ENCODE measurements at regions not wholly inside any gene's neighbourhood (a gene's known extent, or its start where the extent isn't known, plus 50 kb on each side); places are given as distances from the start of the nearest gene placed in this dataset.

- Histone ChIP-seq H3K4me3 (ENCODE audit: low read depth, low read length) (no peak overlapping the region), H3K4me1 (ENCODE audit: control insufficient read depth, insufficient read depth, low read length) (no peaks in the 10 kb centered on the region), H3K27ac (ENCODE audit: low read depth, low read length) (no peak overlapping the region), H3K36me3 (ENCODE audit: control insufficient read depth, insufficient read depth, low read length) (no peaks in the 10 kb centered on the region), H3K9ac (ENCODE audit: low read length) (no peak overlapping the region), H3K9me3 (ENCODE audit: control insufficient read depth, insufficient read depth, low read depth, low read length) (no peaks in the 10 kb centered on the region), H3K27me3 (ENCODE audit: control insufficient read depth, insufficient read depth, low read length) (no peaks in the 10 kb centered on the region)
Observed at GRCh38 chr4:132592340-132592739, 556.8 kb upstream of the PCDH10 start.

- H3K4me1 ChIP-seq (ENCODE audit: control insufficient read depth, insufficient read depth, low read length), result no peaks in the 10 kb centered on the region
- no peak overlapping the region for H3K27ac ChIP-seq (ENCODE audit: low read depth, low read length)
- H3K36me3 ChIP-seq (ENCODE audit: control insufficient read depth, insufficient read depth, low read length), result no peaks in the 10 kb centered on the region
- no peak overlapping the region for H3K4me3 ChIP-seq (ENCODE audit: low read depth, low read length)
- no peaks in the 10 kb centered on the region for H3K27me3 ChIP-seq (ENCODE audit: control insufficient read depth, insufficient read depth, low read length)
- no peak overlapping the region for H3K9ac ChIP-seq (ENCODE audit: low read length)
- H3K9me3 ChIP-seq (ENCODE audit: control insufficient read depth, insufficient read depth, low read depth, low read length), result no peaks in the 10 kb centered on the region
Observed at GRCh38 chr4:132592850-132593249, 556.2 kb upstream of the PCDH10 start.

- Histone ChIP-seq H3K4me1 (ENCODE audit: control insufficient read depth, insufficient read depth, low read length) (no peaks in the 10 kb centered on the region), H3K9me3 (ENCODE audit: control insufficient read depth, insufficient read depth, low read depth, low read length) (no peaks in the 10 kb centered on the region), H3K27me3 (ENCODE audit: control insufficient read depth, insufficient read depth, low read length) (no peaks in the 10 kb centered on the region), H3K9ac (ENCODE audit: low read length) (no peak overlapping the region), H3K27ac (ENCODE audit: low read depth, low read length) (no peak overlapping the region), H3K36me3 (ENCODE audit: control insufficient read depth, insufficient read depth, low read length) (no peaks in the 10 kb centered on the region), H3K4me3 (ENCODE audit: low read depth, low read length) (no peak overlapping the region)
Observed at GRCh38 chr4:132593717-132594400, 555.2 kb upstream of the PCDH10 start.

- Histone ChIP-seq H3K27me3 (ENCODE audit: control insufficient read depth, insufficient read depth, low read length) (no peaks in the 10 kb centered on the region), H3K36me3 (ENCODE audit: control insufficient read depth, insufficient read depth, low read length) (no peaks in the 10 kb centered on the region), H3K9me3 (ENCODE audit: control insufficient read depth, insufficient read depth, low read depth, low read length) (no peaks in the 10 kb centered on the region), H3K4me1 (ENCODE audit: control insufficient read depth, insufficient read depth, low read length) (no peaks in the 10 kb centered on the region), H3K9ac (ENCODE audit: low read length) (no peak overlapping the region), H3K4me3 (ENCODE audit: low read depth, low read length) (no peak overlapping the region), H3K27ac (ENCODE audit: low read depth, low read length) (no peak overlapping the region)
Observed at GRCh38 chr4:132596186-132596585, 552.9 kb upstream of the PCDH10 start.

DNA sequence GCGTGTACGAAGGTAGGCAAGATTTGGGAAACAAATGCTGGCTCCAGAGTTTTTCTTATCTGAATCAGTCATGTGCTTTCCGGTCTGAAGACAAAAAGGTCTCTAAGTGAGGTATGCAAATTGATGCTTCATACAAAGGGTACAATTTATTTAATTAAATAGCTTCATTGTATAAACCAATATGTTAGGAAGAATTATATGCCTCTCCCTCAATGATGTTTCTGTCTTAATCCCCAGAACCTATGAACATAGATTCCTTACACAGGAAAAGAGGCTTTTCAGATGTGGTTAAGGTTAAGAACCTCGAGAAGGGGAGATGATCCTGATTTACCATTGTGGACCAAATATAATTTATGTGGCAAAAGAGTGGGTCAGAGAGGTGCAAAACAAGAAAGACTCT, 543.5 kb upstream of the PCDH10 start:
- H3K27me3 ChIP-seq (ENCODE audit: control insufficient read depth, insufficient read depth, low read length), result no peaks in the 10 kb centered on the region

DNA sequence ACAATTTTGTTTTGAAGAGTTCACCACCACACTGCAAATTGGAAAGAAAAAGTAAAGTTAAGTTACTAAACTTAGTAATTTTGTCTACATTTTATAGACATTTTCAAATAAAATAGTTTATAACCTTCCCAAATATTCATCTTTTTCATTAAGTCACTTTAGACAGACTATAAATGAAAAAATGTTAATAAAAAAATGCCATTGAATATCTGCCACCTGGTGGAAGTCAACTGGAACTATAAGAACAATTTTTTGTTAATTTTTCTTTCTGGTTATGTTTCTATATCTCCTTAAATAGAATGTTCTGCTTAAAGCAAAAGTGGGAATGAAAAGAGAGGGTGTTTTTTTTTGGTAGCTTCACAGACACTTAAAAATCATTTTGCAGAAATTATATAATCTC, 534.4 kb upstream of the PCDH10 start:
- Histone ChIP-seq H3K9me3 (ENCODE audit: control insufficient read depth, insufficient read depth, low read depth, low read length) (peaks cover 23% of the 10 kb centered on the region), H3K9ac (ENCODE audit: low read length) (no peak overlapping the region), H3K36me3 (ENCODE audit: control insufficient read depth, insufficient read depth, low read length) (no peaks in the 10 kb centered on the region), H3K4me1 (ENCODE audit: control insufficient read depth, insufficient read depth, low read length) (no peaks in the 10 kb centered on the region), H3K27ac (ENCODE audit: low read depth, low read length) (no peak overlapping the region), H3K27me3 (ENCODE audit: control insufficient read depth, insufficient read depth, low read length) (no peaks in the 10 kb centered on the region), H3K4me3 (ENCODE audit: low read depth, low read length) (no peak overlapping the region)

More for the DNA sequence above, 543.5 kb upstream of the PCDH10 start:
- no peak overlapping the region for H3K27ac ChIP-seq (ENCODE audit: low read depth, low read length)
- no peak overlapping the region for H3K4me3 ChIP-seq (ENCODE audit: low read depth, low read length)
- H3K36me3 ChIP-seq (ENCODE audit: control insufficient read depth, insufficient read depth, low read length), result no peaks in the 10 kb centered on the region
- no peaks in the 10 kb centered on the region for H3K4me1 ChIP-seq (ENCODE audit: control insufficient read depth, insufficient read depth, low read length)
- H3K9me3 ChIP-seq (ENCODE audit: control insufficient read depth, insufficient read depth, low read depth, low read length), result no peaks in the 10 kb centered on the region
- no peak overlapping the region for H3K9ac ChIP-seq (ENCODE audit: low read length)

DNA sequence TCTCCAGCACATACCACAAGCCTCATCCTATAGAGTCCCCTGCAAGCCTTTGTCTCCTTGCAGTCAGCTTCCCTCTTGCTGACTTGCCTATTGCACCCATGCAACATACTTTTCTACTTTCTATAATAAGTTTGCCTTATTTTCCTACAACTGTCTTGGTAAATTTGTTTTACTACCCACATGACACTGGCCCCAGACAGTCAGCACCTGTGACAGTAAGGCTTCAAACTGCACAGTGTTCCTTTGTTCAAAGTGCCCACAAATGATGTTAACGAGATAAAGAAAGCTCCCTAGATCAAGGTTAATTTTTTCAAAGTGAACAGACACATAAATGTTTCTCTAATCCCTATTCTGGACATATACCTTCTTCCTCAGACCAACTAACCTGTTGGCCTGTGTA, 529.1 kb upstream of the PCDH10 start:
- peaks cover 26% of the 10 kb centered on the region for H3K9me3 ChIP-seq (ENCODE audit: control insufficient read depth, insufficient read depth, low read depth, low read length)
- H3K27ac ChIP-seq (ENCODE audit: low read depth, low read length), result no peak overlapping the region
- no peak overlapping the region for H3K9ac ChIP-seq (ENCODE audit: low read length)
- H3K4me1 ChIP-seq (ENCODE audit: control insufficient read depth, insufficient read depth, low read length), result no peaks in the 10 kb centered on the region
- no peaks in the 10 kb centered on the region for H3K36me3 ChIP-seq (ENCODE audit: control insufficient read depth, insufficient read depth, low read length)
- H3K27me3 ChIP-seq (ENCODE audit: control insufficient read depth, insufficient read depth, low read length), result no peaks in the 10 kb centered on the region
- no peak overlapping the region for H3K4me3 ChIP-seq (ENCODE audit: low read depth, low read length)

- Histone ChIP-seq H3K27me3 (ENCODE audit: control insufficient read depth, insufficient read depth, low read length) (no peaks in the 10 kb centered on the region), H3K27ac (ENCODE audit: low read depth, low read length) (no peak overlapping the region), H3K4me1 (ENCODE audit: control insufficient read depth, insufficient read depth, low read length) (no peaks in the 10 kb centered on the region)
Observed at GRCh38 chr4:132642016-132642817, 506.9 kb upstream of the PCDH10 start.

DNA sequence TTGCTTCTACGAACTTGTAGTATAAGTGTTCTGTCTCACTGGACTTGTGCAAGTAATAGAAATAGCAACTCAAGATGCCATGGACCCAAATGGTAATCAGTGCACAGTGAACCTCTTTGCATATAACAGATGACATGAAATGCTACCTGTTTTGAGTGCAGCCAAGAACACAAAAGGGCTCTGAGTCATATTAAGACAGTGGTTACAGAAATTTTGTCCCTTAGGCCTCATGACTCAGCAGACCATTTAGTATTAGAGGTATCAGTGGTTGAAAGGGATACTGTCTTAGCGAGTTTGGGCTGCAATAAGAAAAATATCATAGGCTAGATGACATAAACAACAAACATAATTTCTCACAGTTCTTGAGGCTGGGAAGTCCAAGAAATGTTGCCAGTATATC, 502.9 kb upstream of the PCDH10 start:
- H3K27ac ChIP-seq (ENCODE audit: low read depth, low read length), result no peak overlapping the region
- no peaks in the 10 kb centered on the region for H3K27me3 ChIP-seq (ENCODE audit: control insufficient read depth, insufficient read depth, low read length)
- H3K9me3 ChIP-seq (ENCODE audit: control insufficient read depth, insufficient read depth, low read depth, low read length), result no peaks in the 10 kb centered on the region
- no peaks in the 10 kb centered on the region for H3K36me3 ChIP-seq (ENCODE audit: control insufficient read depth, insufficient read depth, low read length)
- no peak overlapping the region for H3K9ac ChIP-seq (ENCODE audit: low read length)
- H3K4me3 ChIP-seq (ENCODE audit: low read depth, low read length), result no peak overlapping the region
- peaks cover 2% of the 10 kb centered on the region; the same call in 1 of the 2 replicates for H3K4me1 ChIP-seq (ENCODE audit: control insufficient read depth, insufficient read depth, low read length)

More at GRCh38 chr4:132642016-132642817, 506.9 kb upstream of the PCDH10 start:
- H3K4me3 ChIP-seq (ENCODE audit: low read depth, low read length), result no peak overlapping the region
- no peaks in the 10 kb centered on the region for H3K36me3 ChIP-seq (ENCODE audit: control insufficient read depth, insufficient read depth, low read length)
- H3K9me3 ChIP-seq (ENCODE audit: control insufficient read depth, insufficient read depth, low read depth, low read length), result no peaks in the 10 kb centered on the region
- H3K9ac ChIP-seq (ENCODE audit: low read length), result no peak overlapping the region

DNA sequence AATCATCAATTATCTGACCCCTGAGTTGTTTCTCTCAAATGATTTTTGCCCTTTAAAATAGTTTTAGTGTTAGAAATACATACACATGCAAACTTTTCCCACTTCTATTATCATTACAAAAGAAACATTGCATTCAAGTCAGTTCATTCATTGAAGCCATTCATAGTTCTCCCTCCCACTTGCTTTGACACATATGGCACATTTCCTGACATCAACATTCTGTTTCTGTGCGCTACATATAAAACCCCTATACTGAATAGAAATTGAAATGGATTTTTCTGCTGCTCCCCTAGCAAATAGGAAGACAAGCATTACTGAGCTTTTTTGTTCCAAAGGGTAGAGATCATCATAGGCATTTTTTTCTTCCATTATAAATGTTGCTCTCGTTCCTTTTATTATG, 497.9 kb upstream of the PCDH10 start:
- Histone ChIP-seq H3K27me3 (ENCODE audit: control insufficient read depth, insufficient read depth, low read length) (no peaks in the 10 kb centered on the region), H3K9ac (ENCODE audit: low read length) (no peak overlapping the region), H3K27ac (ENCODE audit: low read depth, low read length) (no peak overlapping the region), H3K36me3 (ENCODE audit: control insufficient read depth, insufficient read depth, low read length) (no peaks in the 10 kb centered on the region), H3K4me1 (ENCODE audit: control insufficient read depth, insufficient read depth, low read length) (peaks cover 3% of the 10 kb centered on the region; the same call in 1 of the 2 replicates), H3K9me3 (ENCODE audit: control insufficient read depth, insufficient read depth, low read depth, low read length) (peaks cover 4% of the 10 kb centered on the region; the same call in 1 of the 2 replicates), H3K4me3 (ENCODE audit: low read depth, low read length) (no peak overlapping the region)

- no peak overlapping the region for H3K9ac ChIP-seq (ENCODE audit: low read length)
- no peaks in the 10 kb centered on the region for H3K36me3 ChIP-seq (ENCODE audit: control insufficient read depth, insufficient read depth, low read length)
- no peaks in the 10 kb centered on the region for H3K9me3 ChIP-seq (ENCODE audit: control insufficient read depth, insufficient read depth, low read depth, low read length)
- H3K27ac ChIP-seq (ENCODE audit: low read depth, low read length), result no peak overlapping the region
- no peak overlapping the region for H3K4me3 ChIP-seq (ENCODE audit: low read depth, low read length)
- no peaks in the 10 kb centered on the region for H3K4me1 ChIP-seq (ENCODE audit: control insufficient read depth, insufficient read depth, low read length)
- no peaks in the 10 kb centered on the region for H3K27me3 ChIP-seq (ENCODE audit: control insufficient read depth, insufficient read depth, low read length)
Observed at GRCh38 chr4:132660181-132660580, 488.9 kb upstream of the PCDH10 start.

All from HUES6 (cell line).